Heart right ventricle (tissue), 16 donors: ENCODE measurements at regions not wholly inside any gene's neighbourhood (a gene's known extent, or its start where the extent isn't known, plus 50 kb on each side); places are given as distances from the start of the nearest gene placed in this dataset.

Experiments
- ATAC-seq, 8 donors: fragments of 200-7000 bp; cut with Tn5 transposase; one replicate each; pipeline ENCODE4 v1.9.1; 2020; ENCODE audit warnings: mild to moderate bottlenecking in 8 of 8, moderate library complexity in 8 of 8, moderate number of reproducible peaks in 1 of 8
- DNase-seq, 2 donors: peaks; one replicate each; pipeline ENCODE4 v3.0.0-alpha.2; 2020
- H3K27ac ChIP-seq, 10 donors: fragments of 200-600 bp; sonication (generic) in 2 of 10; one replicate each; pipeline versions ENCODE4 v1.5.0 to v1.8.0; 2020 to 2022; ENCODE audit warnings: mild to moderate bottlenecking in 3 of 10
- H3K27me3 ChIP-seq, 7 donors: fragments of 200-600 bp; one replicate each; pipeline ENCODE4 v1.8.0; 2021 to 2022; ENCODE audit warnings: mild to moderate bottlenecking in 2 of 7
- H3K36me3 ChIP-seq, 9 donors: fragments of 200-600 bp; sonication (generic) in 1 of 9; one replicate each; pipeline versions ENCODE4 v1.5.0 to v1.8.0; 2020 to 2022; ENCODE audit warnings: mild to moderate bottlenecking in 2 of 9
- H3K4me1 ChIP-seq, 9 donors: fragments of 200-600 bp; sonication (generic) in 1 of 9; one replicate each; pipeline versions ENCODE4 v1.5.0 to v1.8.0; 2020 to 2022; ENCODE audit warnings: mild to moderate bottlenecking in 4 of 9
- H3K4me3 ChIP-seq, 10 donors: fragments of 200-600 bp; sonication (generic) in 2 of 10; one replicate each; pipeline versions ENCODE4 v1.5.0 to v1.8.0; 2020 to 2022; ENCODE audit warnings: mild to moderate bottlenecking in 7 of 10, moderate library complexity in 2 of 10
- H3K9me3 ChIP-seq, 11 donors: fragments of 200-600 bp in 10 of 11; sonication (generic) in 2 of 11; one replicate each; pipeline versions ENCODE4 v1.5.0 to v1.8.0; 2013 to 2022; ENCODE audit warnings: mild to moderate bottlenecking in 2 of 11, control low read depth in 1 of 11, moderate library complexity in 1 of 11
- CTCF ChIP-seq, 9 donors: fragments of 200-600 bp; sonication (generic) in 2 of 9; IDR thresholded peaks; one replicate each; pipeline versions ENCODE4 v1.5.0 to v1.8.0; 2021 to 2022; ENCODE audit warnings: antibody characterized with exemption in 9 of 9, mild to moderate bottlenecking in 5 of 9, moderate library complexity in 1 of 9
- WGBS, 2 donors: extraction: QIAGEN DNeasy Blood & Tissue Kit; methylation state at CpG; one replicate each; pipeline ENCODE4 v1.1.7; 2013; ENCODE audit warnings: inconsistent platforms in 1 of 2; 5-methylcytosine and 5-hydroxymethylcytosine counted together
- intact Hi-C, 10 donors: fragments of 100-400 bp; cut with DNase I; formaldehyde crosslinking; loops; one replicate each; pipeline versions ENCODE4 v1.11.1 to v1.14.2; 2022
- donor health status: Arrhythmogenic right ventricular cardiomyopathy.
- donor health status: ischemic (EF 13 %, LVEDD 7.1; RV severe dilation, severe dysfunction).
- donor health status: healthy with polysubstance abuse.
- donor health status: DM: no; HTN: yes; CAD: no.
- donor health status: DM: no; HTN: no; CAD: no.
- donor health status: ischemic (EF 25% LVEDD 6.9; RV normal size, moderate dysfunction).
- donor health status: ischemic (EF 25% LVEDD 5.7; RV mildly dilated, moderate dysfunction).
- donor health status: healthy.
- donor health status: DM: yes; HTN: yes; CAD: no.
- donor health status: Ischemic cardiomyopathy.
- donor health status: ischemic (EF 35%, LVEDD 5.7; RV mildly dilated, moderate dysfunction).
- donor health status: nonischemic (EF 11% LVEDD 7.7; RV severe dilation, severe dysfunction).
- donor health status: DM: yes; HTN: yes; CAD: no.
- donor health status: PGD.
- donor health status: ischemic (EF 29% LVEDD 5.4; RV normal size, mild dysfunction).
- donor health status: nonischemic (EF 23%, LVEDD 6.1; RV moderate dilation, normal function).

DNA sequence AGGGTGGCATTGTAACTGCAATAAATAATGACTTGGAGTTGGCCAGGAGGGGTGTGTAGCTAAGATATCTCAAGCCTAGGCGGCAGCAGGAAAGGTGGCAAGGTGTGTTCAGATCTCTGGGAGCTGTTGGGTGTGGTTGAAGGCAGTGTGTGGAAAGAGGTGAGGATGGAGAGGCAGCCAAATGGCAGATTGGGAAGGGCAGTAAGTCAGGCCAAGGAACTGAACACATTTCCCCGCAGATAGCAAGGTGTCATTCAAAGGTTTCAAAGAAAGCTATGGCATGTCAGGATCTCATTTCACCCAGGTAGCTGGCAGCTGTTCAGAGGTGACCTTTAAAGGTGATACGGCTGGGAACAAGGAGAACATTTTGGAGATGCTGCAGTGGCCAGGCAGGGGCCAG is 586.0 kb upstream of the MGMT start:
- peaks cover 0 to 5% (median 0%) of the 10 kb centered on the region in 11 donors for H3K9me3 ChIP-seq
- H3K27ac ChIP-seq = no peak overlapping the region
- H3K27me3 ChIP-seq = peaks cover 0 to 21% (median 0%) of the 10 kb centered on the region in 7 donors
- no peak for DNase-seq
- TF ChIP-seq CTCF (IDR thresholded peaks at IDR 0.05) = no peak
- ATAC-seq = no peak
- intact Hi-C loops = no loop called here
- no peaks in the 10 kb centered on the region for H3K4me1 ChIP-seq
- no peak overlapping the region for H3K4me3 ChIP-seq
- WGBS, 2 donors = 91 to 94% methylated on average over 3 of the region's 3 CpGs
- H3K36me3 ChIP-seq = no peaks in the 10 kb centered on the region

DNA sequence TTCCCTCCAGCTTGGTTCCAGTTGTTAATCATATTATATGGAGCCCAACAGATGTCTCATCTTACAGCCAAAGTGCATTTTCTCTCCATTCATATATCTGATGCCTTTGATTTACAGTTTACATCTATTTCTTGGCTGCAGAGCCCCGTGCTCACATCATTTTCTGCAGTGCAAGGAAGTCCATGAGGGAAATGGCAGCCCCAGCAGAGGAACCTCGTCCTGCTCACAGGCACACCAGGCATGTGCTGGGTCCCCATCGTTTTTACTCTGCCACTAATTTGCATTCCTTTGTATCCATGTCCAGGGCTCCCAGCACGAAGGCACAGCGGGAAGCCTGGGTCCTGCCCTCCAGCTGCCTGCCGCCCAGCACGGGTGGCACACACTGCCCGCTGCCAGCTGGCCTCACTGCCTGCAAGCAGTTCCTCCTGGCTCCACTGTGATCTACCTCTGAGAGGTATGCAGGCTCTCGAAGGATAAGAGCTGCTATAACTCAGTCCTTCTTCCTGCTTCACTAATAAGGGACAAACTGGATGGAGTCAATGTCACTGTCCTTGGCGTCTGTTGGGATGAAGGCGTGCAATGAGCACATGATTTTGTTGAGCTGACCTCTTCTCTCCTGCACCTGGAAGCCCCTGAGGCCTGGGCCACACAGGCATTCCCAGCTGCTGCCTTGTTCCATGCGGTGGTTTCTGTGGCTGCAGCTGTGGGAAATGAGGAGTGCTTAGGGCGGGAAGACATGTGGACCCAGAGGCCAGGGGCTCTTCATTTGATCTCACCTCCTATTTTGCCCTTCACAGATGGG is 583.6 kb upstream of the MGMT start:
- H3K4me3 ChIP-seq = no peak overlapping the region
- DNase-seq = no peak
- no peaks in the 10 kb centered on the region for H3K36me3 ChIP-seq
- peaks cover 0 to 8% (median 0%) of the 10 kb centered on the region in 11 donors for H3K9me3 ChIP-seq
- H3K27me3 ChIP-seq = peaks cover 0 to 13% (median 0%) of the 10 kb centered on the region in 7 donors
- intact Hi-C loops = no loop called here
- H3K4me1 ChIP-seq = no peaks in the 10 kb centered on the region
- WGBS, 2 donors = 84 to 86% methylated on average over 13 of the region's 13 CpGs
- ATAC-seq = no peak
- TF ChIP-seq CTCF (IDR thresholded peaks at IDR 0.05) = no peak
- no peak overlapping the region for H3K27ac ChIP-seq

DNA sequence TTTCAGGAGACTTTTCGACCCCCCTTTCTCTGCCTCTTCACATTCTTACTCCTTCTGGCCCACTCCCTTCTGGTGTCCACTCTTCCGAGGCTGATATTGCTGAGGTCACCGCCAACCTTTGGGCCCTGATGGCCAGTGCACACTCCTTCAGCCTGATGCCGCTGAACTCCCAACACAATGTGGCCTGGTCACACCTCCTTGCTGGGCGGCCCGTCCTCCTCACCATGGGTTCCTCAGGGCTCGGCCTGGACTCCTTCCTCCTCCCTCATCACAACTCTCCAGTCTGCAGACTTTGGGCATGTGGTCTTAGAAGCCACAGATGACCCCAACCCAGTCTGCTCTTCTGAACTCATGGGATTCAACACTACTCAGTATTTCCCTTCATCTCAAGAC is 583.0 kb upstream of the MGMT start:
- no peak overlapping the region for H3K4me3 ChIP-seq
- no peak for TF ChIP-seq CTCF (IDR thresholded peaks at IDR 0.05)
- intact Hi-C loops = no loop called here
- peaks cover 0 to 13% (median 2%) of the 10 kb centered on the region in 11 donors for H3K9me3 ChIP-seq
- no peaks in the 10 kb centered on the region for H3K4me1 ChIP-seq
- H3K27ac ChIP-seq = no peak overlapping the region
- no peaks in the 10 kb centered on the region for H3K36me3 ChIP-seq
- peaks cover 0 to 7% (median 0%) of the 10 kb centered on the region in 7 donors for H3K27me3 ChIP-seq
- WGBS, 2 donors = 80 to 91% methylated on average over 7 of the region's 7 CpGs
- ATAC-seq = no peak
- no peak for DNase-seq

GRCh38 chr10:128884496-128885072 is 582.5 kb upstream of the MGMT start:
- Histone ChIP-seq H3K36me3 (no peaks in the 10 kb centered on the region), H3K27ac (no peak overlapping the region), H3K4me3 (no peak overlapping the region), H3K9me3 (peaks cover 0 to 18% (median 6%) of the 10 kb centered on the region in 11 donors), H3K4me1 (no peaks in the 10 kb centered on the region), H3K27me3 (peaks cover 0 to 5% (median 0%) of the 10 kb centered on the region in 7 donors)
- no peak for DNase-seq
- no peak for ATAC-seq
- WGBS, 2 donors = 87 to 94% methylated on average over 6 of the region's 6 CpGs
- intact Hi-C loops = no loop called here
- TF ChIP-seq CTCF (IDR thresholded peaks at IDR 0.05) = no peak
